Gastroesophageal sphincter (tissue), 3 donors: ENCODE measurements at regions not wholly inside any gene's neighbourhood (a gene's known extent, or its start where the extent isn't known, plus 50 kb on each side); places are given as distances from the start of the nearest gene placed in this dataset.

ENCODE experiments used
- CTCF ChIP-seq, 4 experiments: fragments of 200-600 bp in 2 of 4; fragments of 450-650 bp in 2 of 4; sonication (generic) in 1 of 4; IDR thresholded peaks; one replicate each; pipeline ENCODE4 v1.5.1; 2017 to 2019; ENCODE audit warnings: antibody characterized with exemption in 4 of 4, mild to moderate bottlenecking in 2 of 4, moderate library complexity in 2 of 4
- POLR2AphosphoS5 ChIP-seq: sonication (generic); formaldehyde crosslinking; IDR thresholded peaks from one replicate; pipeline ENCODE4 v1.6.1; 2017; ENCODE audit warnings: antibody characterized with exemption

DNA sequence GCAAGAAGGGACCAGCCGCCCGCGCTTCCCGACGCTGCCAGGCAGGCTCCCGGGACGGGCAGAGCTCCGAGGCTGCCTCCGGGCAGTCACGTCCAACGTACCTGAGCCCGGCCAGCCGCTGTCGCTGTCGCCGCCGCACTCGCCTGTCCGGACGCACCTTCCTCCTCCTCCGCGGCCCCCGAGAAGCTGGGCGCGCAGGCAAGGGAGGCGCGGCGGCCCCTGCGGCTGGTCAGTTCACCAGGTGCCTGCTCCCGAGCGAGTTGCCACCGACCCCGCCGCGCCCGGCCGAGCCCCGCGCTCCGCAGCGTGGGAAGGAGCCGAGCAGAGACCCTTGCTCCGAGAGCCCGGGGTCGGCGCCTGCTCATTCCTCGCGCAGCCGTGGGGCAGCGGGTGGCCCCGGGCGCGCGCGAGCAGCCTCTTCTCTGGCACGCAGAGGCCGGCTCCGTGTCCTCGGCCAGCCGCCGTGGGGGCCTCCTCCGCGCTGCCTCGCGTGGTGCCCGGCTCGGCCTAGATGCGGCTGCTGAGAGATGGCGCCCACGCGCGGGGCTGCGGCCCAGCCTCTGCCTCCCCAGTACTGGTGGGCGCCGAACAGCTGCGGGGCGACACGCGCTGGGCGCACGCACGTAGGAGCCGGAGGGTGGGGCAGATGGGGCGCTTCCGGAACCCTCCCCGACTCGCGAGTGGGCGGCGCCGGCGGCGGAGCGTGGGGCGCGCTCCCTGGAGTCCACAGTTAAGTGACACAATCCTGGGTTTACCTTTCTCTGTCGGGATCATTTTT lies 419.4 kb downstream of the UQCRFS1 start:
- TF ChIP-seq POLR2AphosphoS5 (no peak), CTCF (IDR thresholded peaks at IDR 0.05) (no peak)
